ENCODE measurements at regions not wholly inside any gene's neighbourhood (a gene's known extent, or its start where the extent isn't known, plus 50 kb on each side); places are given as distances from the start of the nearest gene placed in this dataset.

DNA sequence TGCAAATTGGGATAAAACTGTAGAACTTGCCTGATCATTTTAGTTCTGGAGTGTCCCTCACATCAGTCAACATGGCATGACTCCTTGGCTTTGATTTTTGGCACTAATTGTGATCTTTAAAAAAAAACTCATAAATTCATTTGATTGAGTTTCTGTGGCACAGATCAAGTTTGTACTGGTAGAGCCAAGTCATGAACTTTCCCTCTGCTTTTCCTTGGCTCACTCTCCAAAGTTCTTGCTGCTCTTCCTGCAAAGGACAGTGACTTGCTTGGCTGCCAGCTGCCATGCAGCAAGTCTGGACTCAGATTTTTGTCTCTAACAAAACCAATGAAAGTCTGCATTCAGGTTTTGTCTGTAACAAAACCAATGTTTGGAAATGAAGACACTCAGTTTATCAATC is 115.5 kb downstream of the RFX6 start:
- H3K27me3 ChIP-seq (ENCODE audit: control insufficient read depth in 4 of 4, insufficient read depth in 4 of 4, low read length in 3 of 4), result no peaks in the 10 kb centered on the region

DNA sequence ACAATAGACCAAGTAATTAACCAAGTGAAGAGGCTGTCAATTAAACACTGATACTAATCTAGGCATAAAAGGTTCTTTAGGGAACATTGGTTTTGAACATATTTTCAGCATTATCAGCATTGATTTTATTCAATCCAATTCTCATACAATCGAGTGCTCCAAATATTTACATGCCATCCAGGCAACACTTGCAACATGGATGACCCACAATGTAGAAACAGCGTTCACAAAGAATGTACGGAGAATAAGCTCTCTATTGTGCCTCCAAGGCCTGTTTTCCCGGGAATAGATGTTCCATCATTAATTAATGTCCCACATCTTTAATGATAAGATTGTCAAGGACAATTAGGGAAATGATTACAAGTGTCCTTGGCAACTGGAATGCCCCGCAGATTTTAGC is 117.4 kb downstream of the RFX6 start:
- Histone ChIP-seq H3K9ac (ENCODE audit: low read depth in 1 of 2, low read length in 2 of 2) (no peak overlapping the region), H3K9me3 (ENCODE audit: control insufficient read depth in 4 of 4, low read length in 3 of 4) (peaks cover 0 to 5% (median under 1%) of the 10 kb centered on the region in 4 donors), H3K27me3 (ENCODE audit: control insufficient read depth in 4 of 4, insufficient read depth in 4 of 4, low read length in 3 of 4) (no peaks in the 10 kb centered on the region), H3K4me3 (ENCODE audit: low read depth in 1 of 3, low read length in 3 of 3) (no peak overlapping the region), H3K36me3 (ENCODE audit: control insufficient read depth in 4 of 4, insufficient read depth in 3 of 4, low read depth in 1 of 4, low read length in 3 of 4) (no peaks in the 10 kb centered on the region), H3K27ac (ENCODE audit: low read depth in 1 of 2, low read length in 2 of 2) (no peak overlapping the region), H3K4me1 (ENCODE audit: control insufficient read depth in 4 of 4, insufficient read depth in 4 of 4, low read length in 3 of 4) (no peaks in the 10 kb centered on the region)
- WGBS, result 85% methylated on average over 5 of the region's 5 CpGs
- DNase-seq (ENCODE audit: low spot score), result no peak
- TF ChIP-seq FOXA2 (IDR thresholded peaks at IDR 0.05), result no peak
- TF ChIP-seq, protein P1, sequence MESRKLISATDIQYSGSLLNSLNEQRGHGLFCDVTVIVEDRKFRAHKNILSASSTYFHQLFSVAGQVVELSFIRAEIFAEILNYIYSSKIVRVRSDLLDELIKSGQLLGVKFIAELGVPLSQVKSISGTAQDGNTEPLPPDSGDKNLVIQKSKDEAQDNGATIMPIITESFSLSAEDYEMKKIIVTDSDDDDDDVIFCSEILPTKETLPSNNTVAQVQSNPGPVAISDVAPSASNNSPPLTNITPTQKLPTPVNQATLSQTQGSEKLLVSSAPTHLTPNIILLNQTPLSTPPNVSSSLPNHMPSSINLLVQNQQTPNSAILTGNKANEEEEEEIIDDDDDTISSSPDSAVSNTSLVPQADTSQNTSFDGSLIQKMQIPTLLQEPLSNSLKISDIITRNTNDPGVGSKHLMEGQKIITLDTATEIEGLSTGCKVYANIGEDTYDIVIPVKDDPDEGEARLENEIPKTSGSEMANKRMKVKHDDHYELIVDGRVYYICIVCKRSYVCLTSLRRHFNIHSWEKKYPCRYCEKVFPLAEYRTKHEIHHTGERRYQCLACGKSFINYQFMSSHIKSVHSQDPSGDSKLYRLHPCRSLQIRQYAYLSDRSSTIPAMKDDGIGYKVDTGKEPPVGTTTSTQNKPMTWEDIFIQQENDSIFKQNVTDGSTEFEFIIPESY (IDR thresholded peaks at IDR 0.05), result no peak
- TF ChIP-seq RXRA (IDR thresholded peaks at IDR 0.05), result no peak
- TF ChIP-seq, protein P2, sequence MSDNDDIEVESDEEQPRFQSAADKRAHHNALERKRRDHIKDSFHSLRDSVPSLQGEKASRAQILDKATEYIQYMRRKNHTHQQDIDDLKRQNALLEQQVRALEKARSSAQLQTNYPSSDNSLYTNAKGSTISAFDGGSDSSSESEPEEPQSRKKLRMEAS (IDR thresholded peaks at IDR 0.05), result no peak

More for the DNA sequence above, 115.5 kb downstream of the RFX6 start:
- Histone ChIP-seq H3K4me3 (ENCODE audit: low read depth in 1 of 3, low read length in 3 of 3) (no peak overlapping the region), H3K9ac (ENCODE audit: low read depth in 1 of 2, low read length in 2 of 2) (no peak overlapping the region), H3K27ac (ENCODE audit: low read depth in 1 of 2, low read length in 2 of 2) (no peak overlapping the region), H3K4me1 (ENCODE audit: control insufficient read depth in 4 of 4, insufficient read depth in 4 of 4, low read length in 3 of 4) (no peaks in the 10 kb centered on the region), H3K9me3 (ENCODE audit: control insufficient read depth in 4 of 4, low read length in 3 of 4) (peaks cover 0 to 5% (median under 1%) of the 10 kb centered on the region in 4 donors), H3K36me3 (ENCODE audit: control insufficient read depth in 4 of 4, insufficient read depth in 3 of 4, low read depth in 1 of 4, low read length in 3 of 4) (no peaks in the 10 kb centered on the region)
- no peak for DNase-seq (ENCODE audit: low spot score)
- TF ChIP-seq GABPA (IDR thresholded peaks at IDR 0.05 in 1 of 2, conservative IDR thresholded peaks at IDR 0.05 in 1 of 2) (no peak), FOXA1 (IDR thresholded peaks at IDR 0.05) (no peak)
- TF ChIP-seq, protein P3, sequence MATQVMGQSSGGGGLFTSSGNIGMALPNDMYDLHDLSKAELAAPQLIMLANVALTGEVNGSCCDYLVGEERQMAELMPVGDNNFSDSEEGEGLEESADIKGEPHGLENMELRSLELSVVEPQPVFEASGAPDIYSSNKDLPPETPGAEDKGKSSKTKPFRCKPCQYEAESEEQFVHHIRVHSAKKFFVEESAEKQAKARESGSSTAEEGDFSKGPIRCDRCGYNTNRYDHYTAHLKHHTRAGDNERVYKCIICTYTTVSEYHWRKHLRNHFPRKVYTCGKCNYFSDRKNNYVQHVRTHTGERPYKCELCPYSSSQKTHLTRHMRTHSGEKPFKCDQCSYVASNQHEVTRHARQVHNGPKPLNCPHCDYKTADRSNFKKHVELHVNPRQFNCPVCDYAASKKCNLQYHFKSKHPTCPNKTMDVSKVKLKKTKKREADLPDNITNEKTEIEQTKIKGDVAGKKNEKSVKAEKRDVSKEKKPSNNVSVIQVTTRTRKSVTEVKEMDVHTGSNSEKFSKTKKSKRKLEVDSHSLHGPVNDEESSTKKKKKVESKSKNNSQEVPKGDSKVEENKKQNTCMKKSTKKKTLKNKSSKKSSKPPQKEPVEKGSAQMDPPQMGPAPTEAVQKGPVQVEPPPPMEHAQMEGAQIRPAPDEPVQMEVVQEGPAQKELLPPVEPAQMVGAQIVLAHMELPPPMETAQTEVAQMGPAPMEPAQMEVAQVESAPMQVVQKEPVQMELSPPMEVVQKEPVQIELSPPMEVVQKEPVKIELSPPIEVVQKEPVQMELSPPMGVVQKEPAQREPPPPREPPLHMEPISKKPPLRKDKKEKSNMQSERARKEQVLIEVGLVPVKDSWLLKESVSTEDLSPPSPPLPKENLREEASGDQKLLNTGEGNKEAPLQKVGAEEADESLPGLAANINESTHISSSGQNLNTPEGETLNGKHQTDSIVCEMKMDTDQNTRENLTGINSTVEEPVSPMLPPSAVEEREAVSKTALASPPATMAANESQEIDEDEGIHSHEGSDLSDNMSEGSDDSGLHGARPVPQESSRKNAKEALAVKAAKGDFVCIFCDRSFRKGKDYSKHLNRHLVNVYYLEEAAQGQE (IDR thresholded peaks at IDR 0.05), result no peak

DNA sequence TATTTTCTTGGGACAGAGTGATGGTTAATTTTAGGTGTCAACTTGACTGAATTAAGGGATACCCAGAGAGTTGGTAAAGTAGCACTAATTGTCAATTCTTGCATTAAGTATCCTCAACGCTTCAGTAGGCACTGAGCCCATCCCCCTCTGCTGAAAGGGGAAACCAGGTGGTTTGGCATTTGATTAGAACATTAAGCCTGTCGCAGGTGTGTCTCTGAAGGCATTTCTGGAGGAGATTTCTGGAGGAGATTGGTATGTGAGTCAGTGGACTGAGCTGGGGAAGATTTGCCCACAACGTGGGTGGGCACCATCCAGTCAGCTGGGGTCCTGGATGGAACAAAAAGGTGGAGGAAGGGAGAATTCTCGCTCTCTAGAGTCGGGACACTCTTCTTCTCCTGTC is 119.8 kb downstream of the RFX6 start:
- Histone ChIP-seq H3K4me3 (ENCODE audit: low read depth in 1 of 3, low read length in 3 of 3) (no peak overlapping the region), H3K9ac (ENCODE audit: low read depth in 1 of 2, low read length in 2 of 2) (no peak overlapping the region), H3K4me1 (ENCODE audit: control insufficient read depth in 4 of 4, insufficient read depth in 4 of 4, low read length in 3 of 4) (no peaks in the 10 kb centered on the region), H3K36me3 (ENCODE audit: control insufficient read depth in 4 of 4, insufficient read depth in 3 of 4, low read depth in 1 of 4, low read length in 3 of 4) (no peaks in the 10 kb centered on the region), H3K27me3 (ENCODE audit: control insufficient read depth in 4 of 4, insufficient read depth in 4 of 4, low read length in 3 of 4) (peaks cover 0 to 3% (median 0%) of the 10 kb centered on the region in 4 donors), H3K27ac (ENCODE audit: low read depth in 1 of 2, low read length in 2 of 2) (no peak overlapping the region), H3K9me3 (ENCODE audit: control insufficient read depth in 4 of 4, low read length in 3 of 4) (peaks cover 0 to 5% (median under 1%) of the 10 kb centered on the region in 4 donors)
- TF ChIP-seq FOXA2 (IDR thresholded peaks at IDR 0.05), result no peak
- TF ChIP-seq, protein P1 (IDR thresholded peaks at IDR 0.05), result no peak
- no peak for TF ChIP-seq JUND (IDR thresholded peaks at IDR 0.05)
- no peak for TF ChIP-seq SP1 (IDR thresholded peaks at IDR 0.05)
- TF ChIP-seq HNF4A (conservative IDR thresholded peaks at IDR 0.05), result no peak
- TF ChIP-seq FOXA1 (IDR thresholded peaks at IDR 0.05), result no peak
- no peak for TF ChIP-seq EGR1 (IDR thresholded peaks at IDR 0.05; ENCODE audit: low read depth in 2 of 2)
- TF ChIP-seq YY1 (IDR thresholded peaks at IDR 0.05), result no peak
- TF ChIP-seq TAF1 (conservative IDR thresholded peaks at IDR 0.05), result no peak
- TF ChIP-seq, protein P2 (IDR thresholded peaks at IDR 0.05), result no peak
- TF ChIP-seq GABPA (IDR thresholded peaks at IDR 0.05 in 1 of 2, conservative IDR thresholded peaks at IDR 0.05 in 1 of 2), result no peak
- TF ChIP-seq NR2F2 (IDR thresholded peaks at IDR 0.05), result no peak
- TF ChIP-seq RAD21 (IDR thresholded peaks at IDR 0.05), result no peak
- no peak for DNase-seq (ENCODE audit: low spot score)
- 53% methylated on average over 5 of the region's 5 CpGs for WGBS
